Osteocyte (in vitro differentiated cells): ENCODE measurements at regions not wholly inside any gene's neighbourhood (a gene's known extent, or its start where the extent isn't known, plus 50 kb on each side); places are given as distances from the start of the nearest gene placed in this dataset.

ENCODE experiments used
- DNase-seq: peaks from one replicate; pipeline ENCODE4 v3.0.0; 2021; ENCODE audit warnings: mixed read lengths; ENCODE audit not compliant: unreplicated experiment; ENCODE audit errors: extremely low spot score
- H3K27ac Mint-ChIP-seq: one replicate; pipeline ENCODE4 v1.8.0; 2021; ENCODE audit warnings: mild to moderate bottlenecking, mixed read lengths; ENCODE audit not compliant: unreplicated experiment
- H3K27me3 Mint-ChIP-seq: one replicate; pipeline ENCODE4 v1.8.0; 2021; ENCODE audit warnings: mixed read lengths; ENCODE audit not compliant: unreplicated experiment
- H3K36me3 Mint-ChIP-seq: one replicate; pipeline ENCODE4 v1.8.0; 2021; ENCODE audit warnings: mixed read lengths; ENCODE audit not compliant: unreplicated experiment
- H3K4me1 Mint-ChIP-seq: one replicate; pipeline ENCODE4 v1.8.0; 2021; ENCODE audit warnings: mixed read lengths; ENCODE audit not compliant: unreplicated experiment
- H3K4me3 Mint-ChIP-seq: one replicate; pipeline ENCODE4 v1.8.0; 2021; ENCODE audit warnings: mild to moderate bottlenecking, moderate library complexity, mixed read lengths; ENCODE audit not compliant: unreplicated experiment
- H3K9me3 Mint-ChIP-seq: one replicate; pipeline ENCODE4 v1.8.0; 2021; ENCODE audit warnings: mixed read lengths; ENCODE audit not compliant: unreplicated experiment
- TF ChIP-seq, protein P1 (sequence below): fragments of 200-600 bp; sonication (generic); IDR thresholded peaks from 2 replicates; pipeline ENCODE4 v1.5.0; 2021; ENCODE audit warnings: antibody characterized with exemption, mild to moderate bottlenecking, moderate library complexity

DNA sequence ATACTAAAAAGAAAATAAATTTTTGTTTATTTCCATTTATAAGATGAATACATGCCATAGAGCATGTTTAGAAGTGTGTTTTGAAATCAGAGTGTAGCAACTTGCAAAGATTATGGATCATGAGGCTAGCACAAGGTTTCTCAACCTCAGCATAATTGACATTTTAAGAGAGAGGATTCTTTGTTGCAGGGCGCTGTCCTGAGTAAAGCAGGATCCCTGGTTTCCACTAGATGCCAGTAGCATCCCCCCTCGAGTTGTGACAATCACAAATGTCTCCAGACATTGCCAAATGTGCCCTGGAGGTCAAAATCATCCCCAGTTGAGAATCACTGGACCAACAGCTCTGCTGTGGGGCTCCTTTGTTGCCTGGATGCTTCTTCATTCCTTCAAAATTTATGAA, 128.5 kb upstream of the RBMS3 start:
- no peaks in the 10 kb centered on the region for H3K27me3 Mint-ChIP-seq
- H3K4me3 Mint-ChIP-seq: no peak overlapping the region
- H3K36me3 Mint-ChIP-seq: no peaks in the 10 kb centered on the region
- H3K27ac Mint-ChIP-seq: no peak overlapping the region
- peaks cover 4% of the 10 kb centered on the region for H3K9me3 Mint-ChIP-seq
- TF ChIP-seq, protein P1, sequence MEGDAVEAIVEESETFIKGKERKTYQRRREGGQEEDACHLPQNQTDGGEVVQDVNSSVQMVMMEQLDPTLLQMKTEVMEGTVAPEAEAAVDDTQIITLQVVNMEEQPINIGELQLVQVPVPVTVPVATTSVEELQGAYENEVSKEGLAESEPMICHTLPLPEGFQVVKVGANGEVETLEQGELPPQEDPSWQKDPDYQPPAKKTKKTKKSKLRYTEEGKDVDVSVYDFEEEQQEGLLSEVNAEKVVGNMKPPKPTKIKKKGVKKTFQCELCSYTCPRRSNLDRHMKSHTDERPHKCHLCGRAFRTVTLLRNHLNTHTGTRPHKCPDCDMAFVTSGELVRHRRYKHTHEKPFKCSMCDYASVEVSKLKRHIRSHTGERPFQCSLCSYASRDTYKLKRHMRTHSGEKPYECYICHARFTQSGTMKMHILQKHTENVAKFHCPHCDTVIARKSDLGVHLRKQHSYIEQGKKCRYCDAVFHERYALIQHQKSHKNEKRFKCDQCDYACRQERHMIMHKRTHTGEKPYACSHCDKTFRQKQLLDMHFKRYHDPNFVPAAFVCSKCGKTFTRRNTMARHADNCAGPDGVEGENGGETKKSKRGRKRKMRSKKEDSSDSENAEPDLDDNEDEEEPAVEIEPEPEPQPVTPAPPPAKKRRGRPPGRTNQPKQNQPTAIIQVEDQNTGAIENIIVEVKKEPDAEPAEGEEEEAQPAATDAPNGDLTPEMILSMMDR: peak; percentile 22
- DNase-seq: no peak
- peaks cover 4% of the 10 kb centered on the region for H3K4me1 Mint-ChIP-seq

- H3K27me3 Mint-ChIP-seq: no peaks in the 10 kb centered on the region
- H3K9me3 Mint-ChIP-seq: peaks cover 4% of the 10 kb centered on the region
- no peaks in the 10 kb centered on the region for H3K36me3 Mint-ChIP-seq
- H3K4me1 Mint-ChIP-seq: peaks cover 4% of the 10 kb centered on the region
- no peak overlapping the region for H3K4me3 Mint-ChIP-seq
- H3K27ac Mint-ChIP-seq: no peak overlapping the region
- DNase-seq: no peak
- TF ChIP-seq, protein P1: no peak
These were observed 127.1 kb upstream of the RBMS3 start for GRCh38 chr3:29153811-29154210.

- H3K36me3 Mint-ChIP-seq: peaks cover under 1% of the 10 kb centered on the region
- no peak for DNase-seq
- no peak overlapping the region for H3K27ac Mint-ChIP-seq
- no peaks in the 10 kb centered on the region for H3K27me3 Mint-ChIP-seq
- H3K4me3 Mint-ChIP-seq: no peak overlapping the region
- H3K4me1 Mint-ChIP-seq: peaks cover 4% of the 10 kb centered on the region
- TF ChIP-seq, protein P1: no peak
- H3K9me3 Mint-ChIP-seq: peaks cover 7% of the 10 kb centered on the region
These were observed 124.7 kb upstream of the RBMS3 start for GRCh38 chr3:29156086-29156715.

GRCh38 chr3:29164825-29165224, 116.0 kb upstream of the RBMS3 start:
- Mint-ChIP-seq H3K9me3 (peaks cover 5% of the 10 kb centered on the region), H3K27me3 (no peaks in the 10 kb centered on the region), H3K4me3 (no peak overlapping the region), H3K27ac (no peak overlapping the region), H3K36me3 (peaks cover 1% of the 10 kb centered on the region), H3K4me1 (no peaks in the 10 kb centered on the region)
- TF ChIP-seq, protein P1: no peak
- no peak for DNase-seq

DNA sequence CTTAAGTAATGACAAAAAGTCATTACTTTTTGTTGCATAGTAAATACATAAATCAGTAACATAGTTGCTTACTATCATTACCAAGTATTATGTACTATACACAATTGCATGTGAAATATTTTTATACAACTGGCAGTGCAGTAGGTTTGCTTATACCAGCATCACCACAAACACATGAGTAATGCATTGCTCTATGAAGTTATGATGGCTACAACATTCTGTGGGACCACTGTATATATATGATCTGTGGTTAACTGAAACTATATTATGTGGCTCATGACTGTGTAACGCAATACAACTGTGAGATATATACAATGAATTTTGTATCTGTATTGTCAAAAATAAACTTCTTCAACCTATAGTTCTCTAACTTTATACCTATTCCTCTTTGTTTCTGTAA, 113.7 kb upstream of the RBMS3 start:
- Mint-ChIP-seq H3K9me3 (no peaks in the 10 kb centered on the region), H3K4me3 (no peak overlapping the region), H3K27me3 (no peaks in the 10 kb centered on the region), H3K36me3 (no peaks in the 10 kb centered on the region), H3K27ac (no peak overlapping the region), H3K4me1 (peaks cover 16% of the 10 kb centered on the region)
- DNase-seq: no peak
- TF ChIP-seq, protein P1: no peak
